Activated naive CD8-positive, alpha-beta T cell treated with anti-CD3 and anti-CD28 coated beads, Interleukin-2, amount 50 U/mL, for 24 hours (primary cell): ENCODE measurements at regions not wholly inside any gene's neighbourhood (a gene's known extent, or its start where the extent isn't known, plus 50 kb on each side); places are given as distances from the start of the nearest gene placed in this dataset.
"Not testable (repeated sequence)": the region's sequence is repeated elsewhere in the genome, so short reads cannot be mapped to it uniquely, and the experiment has no call there.

ENCODE experiments used
- ATAC-seq: fragments of 150-1000 bp; cut with Tn5 transposase; one replicate; pipeline ENCODE4 v1.10.0; 2021
- DNase-seq: peaks from one replicate; pipeline ENCODE4 v3.0.0; 2021
- H3K27ac Mint-ChIP-seq: one replicate; pipeline ENCODE4 v1.8.0; 2021; ENCODE audit warnings: mild to moderate bottlenecking, mixed read lengths
- H3K27me3 Mint-ChIP-seq: one replicate; pipeline ENCODE4 v1.8.0; 2021; ENCODE audit warnings: mixed read lengths
- H3K36me3 Mint-ChIP-seq: one replicate; pipeline ENCODE4 v1.8.0; 2021; ENCODE audit warnings: low read depth, mixed read lengths
- H3K4me1 Mint-ChIP-seq: one replicate; pipeline ENCODE4 v1.8.0; 2021; ENCODE audit warnings: mixed read lengths
- H3K4me3 Mint-ChIP-seq: one replicate; pipeline ENCODE4 v1.8.0; 2021; ENCODE audit warnings: mild to moderate bottlenecking, moderate library complexity, mixed read lengths
- H3K9me3 Mint-ChIP-seq: one replicate; pipeline ENCODE4 v1.8.0; 2021; ENCODE audit warnings: mixed read lengths

DNA sequence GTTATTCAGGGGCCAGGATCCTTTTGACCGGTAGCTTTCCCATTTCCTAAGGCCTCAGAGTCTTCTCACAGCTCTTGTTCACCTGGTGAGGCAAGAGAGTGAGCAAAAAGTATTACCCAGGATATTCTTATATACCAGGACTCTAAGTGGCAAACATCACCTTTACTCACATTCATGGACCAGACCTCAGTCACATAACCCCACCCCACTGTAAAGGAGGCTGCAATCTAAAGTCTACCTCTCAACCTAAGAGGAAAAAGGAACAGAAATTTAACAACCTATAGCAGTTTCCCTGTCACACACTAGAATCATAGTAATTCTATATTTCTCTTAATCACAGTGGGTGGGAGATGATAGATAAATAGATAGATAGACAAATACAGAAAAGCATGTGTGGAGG, 176.0 kb upstream of the PTPRZ1 start:
- DNase-seq: no peak
- H3K27me3 Mint-ChIP-seq: no peaks in the 10 kb centered on the region
- no peak overlapping the region for H3K27ac Mint-ChIP-seq
- no peak overlapping the region for H3K4me3 Mint-ChIP-seq
- no peaks in the 10 kb centered on the region for H3K9me3 Mint-ChIP-seq
- no peaks in the 10 kb centered on the region for H3K4me1 Mint-ChIP-seq
- no peak for ATAC-seq
- H3K36me3 Mint-ChIP-seq: no peaks in the 10 kb centered on the region

DNA sequence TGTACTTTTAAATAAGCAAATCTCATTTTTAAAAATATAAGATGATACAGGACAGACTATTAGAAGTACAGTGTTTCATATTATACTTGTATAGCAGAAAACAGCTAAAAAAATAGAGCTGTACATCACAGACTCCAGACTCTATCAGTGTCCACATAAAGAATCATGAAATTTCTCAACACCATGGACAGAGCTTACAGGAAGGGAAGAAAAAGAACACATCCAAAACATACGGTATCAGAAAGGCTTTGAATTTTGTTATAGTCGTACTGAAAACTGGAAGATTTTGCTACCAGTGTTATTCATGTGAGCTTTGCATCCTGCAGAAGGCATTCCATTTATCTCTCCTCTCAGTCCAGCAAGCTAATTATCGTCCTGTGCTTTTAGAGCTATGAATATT, 183.2 kb upstream of the PTPRZ1 start:
- Mint-ChIP-seq H3K36me3 (no peaks in the 10 kb centered on the region), H3K9me3 (no peaks in the 10 kb centered on the region), H3K4me3 (no peak overlapping the region), H3K27ac (no peak overlapping the region), H3K4me1 (no peaks in the 10 kb centered on the region), H3K27me3 (no peaks in the 10 kb centered on the region)
- no peak for DNase-seq
- no peak for ATAC-seq

- ATAC-seq: no peak
- no peak overlapping the region for H3K27ac Mint-ChIP-seq
- no peaks in the 10 kb centered on the region for H3K4me1 Mint-ChIP-seq
- H3K4me3 Mint-ChIP-seq: no peak overlapping the region
- H3K27me3 Mint-ChIP-seq: peaks cover 2% of the 10 kb centered on the region
- H3K36me3 Mint-ChIP-seq: no peaks in the 10 kb centered on the region
- no peak for DNase-seq
- no peaks in the 10 kb centered on the region for H3K9me3 Mint-ChIP-seq
These were observed 191.3 kb upstream of the PTPRZ1 start for GRCh38 chr7:121681700-121682099.

- Mint-ChIP-seq H3K27me3 (peaks cover 2% of the 10 kb centered on the region), H3K4me3 (no peak overlapping the region), H3K36me3 (no peaks in the 10 kb centered on the region), H3K4me1 (no peaks in the 10 kb centered on the region), H3K27ac (no peak overlapping the region), H3K9me3 (no peaks in the 10 kb centered on the region)
- no peak for ATAC-seq
- DNase-seq: no peak
These were observed 196.8 kb upstream of the PTPRZ1 start for GRCh38 chr7:121676168-121676567.

DNA sequence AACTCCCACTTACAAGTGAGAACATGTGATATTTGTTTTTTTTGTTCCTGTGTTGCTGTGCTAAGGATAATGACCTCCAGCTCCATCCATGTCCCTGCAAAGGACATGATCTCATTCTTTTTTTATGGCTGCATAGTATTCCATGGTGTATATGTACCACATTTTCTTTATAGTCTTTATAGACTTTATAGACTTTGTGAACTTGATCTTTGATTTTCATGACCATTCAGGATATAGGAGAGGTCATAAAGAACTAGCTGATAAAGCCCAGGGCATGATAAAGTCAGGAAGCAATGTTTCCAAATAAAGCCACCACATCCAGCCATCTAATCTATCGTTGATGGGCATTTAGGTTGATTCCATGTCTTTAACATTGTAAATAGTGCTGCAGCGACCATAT, 198.5 kb upstream of the PTPRZ1 start:
- H3K27me3 Mint-ChIP-seq, H3K27ac Mint-ChIP-seq, H3K9me3 Mint-ChIP-seq, ATAC-seq, H3K4me1 Mint-ChIP-seq, H3K4me3 Mint-ChIP-seq, H3K36me3 Mint-ChIP-seq, DNase-seq: not testable (repeated sequence)

- ATAC-seq: no peak
- Mint-ChIP-seq H3K9me3 (peaks cover 9% of the 10 kb centered on the region), H3K27ac (no peak overlapping the region), H3K4me1 (no peaks in the 10 kb centered on the region), H3K27me3 (no peaks in the 10 kb centered on the region), H3K4me3 (no peak overlapping the region), H3K36me3 (no peaks in the 10 kb centered on the region)
- DNase-seq: no peak
These were observed 203.8 kb upstream of the PTPRZ1 start for GRCh38 chr7:121669144-121669543.

GRCh38 chr7:121666306-121666705, 206.7 kb upstream of the PTPRZ1 start:
- Mint-ChIP-seq H3K36me3 (no peaks in the 10 kb centered on the region), H3K4me3 (no peak overlapping the region), H3K27me3 (no peaks in the 10 kb centered on the region), H3K4me1 (no peaks in the 10 kb centered on the region), H3K9me3 (peaks cover 9% of the 10 kb centered on the region), H3K27ac (no peak overlapping the region)
- no peak for ATAC-seq
- no peak for DNase-seq

DNA sequence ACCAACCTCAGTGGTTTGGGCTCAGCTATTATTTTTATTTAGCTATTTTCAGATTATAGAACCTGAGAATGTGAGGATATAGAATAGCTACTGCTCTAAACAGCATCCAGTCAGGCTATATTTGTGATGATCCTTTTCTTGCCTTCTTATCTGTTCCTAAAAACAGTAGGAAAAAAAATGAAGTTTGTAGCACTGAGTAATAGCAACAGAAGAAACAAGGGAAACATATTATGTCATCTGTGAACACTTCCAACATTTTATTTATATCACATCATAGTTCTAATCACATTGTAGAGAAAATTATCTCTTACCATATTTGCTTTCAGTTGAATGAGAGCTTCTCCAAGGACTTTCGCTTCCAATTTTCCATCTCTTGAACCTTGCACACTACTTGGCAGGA, 229.6 kb upstream of the PTPRZ1 start:
- Mint-ChIP-seq H3K4me3 (no peak overlapping the region), H3K27ac (no peak overlapping the region), H3K36me3 (no peaks in the 10 kb centered on the region), H3K27me3 (peaks cover 2% of the 10 kb centered on the region), H3K9me3 (no peaks in the 10 kb centered on the region), H3K4me1 (no peaks in the 10 kb centered on the region)
- ATAC-seq: no peak
- DNase-seq: no peak

GRCh38 chr7:121639705-121640104, 233.3 kb upstream of the PTPRZ1 start:
- Mint-ChIP-seq H3K9me3 (peaks cover 6% of the 10 kb centered on the region), H3K4me3 (no peak overlapping the region), H3K4me1 (no peaks in the 10 kb centered on the region), H3K36me3 (no peaks in the 10 kb centered on the region), H3K27me3 (peaks cover 2% of the 10 kb centered on the region), H3K27ac (no peak overlapping the region)
- no peak for DNase-seq
- no peak for ATAC-seq

DNA sequence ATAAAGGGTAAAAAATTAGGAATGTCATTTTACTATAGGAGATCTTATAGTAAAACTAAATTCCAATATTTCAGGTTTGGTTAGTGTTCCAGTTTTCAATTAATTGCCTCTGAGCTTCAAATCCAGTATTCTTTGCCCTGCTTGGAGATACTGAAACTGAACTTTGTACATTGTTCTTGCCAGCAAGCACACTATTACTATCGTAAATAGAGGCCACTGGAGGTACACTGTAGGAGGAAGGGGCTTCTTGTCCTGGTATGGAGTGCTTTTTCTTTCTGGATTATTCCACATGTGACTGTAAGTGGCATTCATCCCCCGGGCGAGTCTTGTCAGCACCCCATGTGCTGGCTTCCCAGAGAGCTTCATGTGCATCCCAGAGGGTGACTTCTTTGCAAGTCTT, 234.7 kb upstream of the PTPRZ1 start:
- Mint-ChIP-seq H3K27ac (no peak overlapping the region), H3K27me3 (peaks cover 2% of the 10 kb centered on the region), H3K9me3 (peaks cover 6% of the 10 kb centered on the region), H3K4me3 (no peak overlapping the region), H3K4me1 (no peaks in the 10 kb centered on the region), H3K36me3 (no peaks in the 10 kb centered on the region)
- DNase-seq (no peak), ATAC-seq (no peak)

GRCh38 chr7:121634356-121634755, 238.2 kb upstream of the FAM3C start:
- ATAC-seq (no peak), DNase-seq (no peak)
- Mint-ChIP-seq H3K4me1 (no peaks in the 10 kb centered on the region), H3K36me3 (no peaks in the 10 kb centered on the region), H3K4me3 (no peak overlapping the region), H3K27ac (no peak overlapping the region), H3K9me3 (peaks cover 6% of the 10 kb centered on the region), H3K27me3 (no peaks in the 10 kb centered on the region)

GRCh38 chr7:121633186-121633585, 237.1 kb upstream of the FAM3C start:
- H3K4me1 Mint-ChIP-seq: no peaks in the 10 kb centered on the region
- H3K27ac Mint-ChIP-seq: no peak overlapping the region
- peaks cover 6% of the 10 kb centered on the region for H3K9me3 Mint-ChIP-seq
- H3K27me3 Mint-ChIP-seq: no peaks in the 10 kb centered on the region
- ATAC-seq: no peak
- DNase-seq: no peak
- no peak overlapping the region for H3K4me3 Mint-ChIP-seq
- no peaks in the 10 kb centered on the region for H3K36me3 Mint-ChIP-seq

GRCh38 chr7:121624958-121625357, 228.8 kb upstream of the FAM3C start:
- ATAC-seq (no peak), DNase-seq (no peak)
- Mint-ChIP-seq H3K4me3 (no peak overlapping the region), H3K4me1 (no peaks in the 10 kb centered on the region), H3K27ac (no peak overlapping the region), H3K27me3 (peaks cover 2% of the 10 kb centered on the region), H3K9me3 (no peaks in the 10 kb centered on the region), H3K36me3 (no peaks in the 10 kb centered on the region)

GRCh38 chr7:121623130-121623872, 227.2 kb upstream of the FAM3C start:
- Mint-ChIP-seq H3K36me3 (no peaks in the 10 kb centered on the region), H3K27ac (no peak overlapping the region), H3K4me1 (no peaks in the 10 kb centered on the region), H3K27me3 (peaks cover 2% of the 10 kb centered on the region), H3K9me3 (no peaks in the 10 kb centered on the region), H3K4me3 (no peak overlapping the region)
- ATAC-seq (no peak), DNase-seq (no peak)

DNA sequence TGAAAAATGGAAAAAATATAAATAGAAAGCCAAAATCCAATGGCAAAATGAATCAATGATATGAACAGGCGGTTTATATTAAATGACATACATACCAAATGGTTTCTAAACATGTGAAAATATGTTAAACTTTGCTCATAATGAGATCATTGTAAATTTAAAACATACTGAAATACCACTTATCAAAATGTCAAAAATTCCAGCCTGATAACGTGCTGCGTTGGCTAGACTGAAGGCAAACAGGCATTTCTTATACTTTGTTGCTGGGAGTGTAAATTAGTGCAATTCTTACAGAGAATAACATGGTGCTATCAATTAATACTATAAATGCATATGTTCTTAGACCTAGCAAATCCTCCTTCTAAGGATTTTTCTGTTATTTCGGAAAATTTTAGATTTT, 225.8 kb upstream of the FAM3C start:
- DNase-seq: no peak
- no peaks in the 10 kb centered on the region for H3K36me3 Mint-ChIP-seq
- H3K9me3 Mint-ChIP-seq: no peaks in the 10 kb centered on the region
- ATAC-seq: no peak
- no peaks in the 10 kb centered on the region for H3K4me1 Mint-ChIP-seq
- H3K4me3 Mint-ChIP-seq: no peak overlapping the region
- no peak overlapping the region for H3K27ac Mint-ChIP-seq
- peaks cover 2% of the 10 kb centered on the region for H3K27me3 Mint-ChIP-seq
